Activated CD4-positive, alpha-beta T cell treated with anti-CD3 and anti-CD28 coated beads, Interleukin-2, amount 10 ng/mL, durations not matched to agents 7 days and 5 days (primary cell): ENCODE measurements at regions not wholly inside any gene's neighbourhood (a gene's known extent, or its start where the extent isn't known, plus 50 kb on each side); places are given as distances from the start of the nearest gene placed in this dataset.

Experiments
- CTCF ChIA-PET: fragments of 350-600 bp; sonication (Branson Sonifier 250); formaldehyde crosslinking; loops from one replicate; lab custom pipeline; 2021; ENCODE audit warnings: antibody characterized with exemption; lab: Charles Lee
- POLR2A ChIA-PET: fragments of 350-600 bp; sonication (Branson Sonifier 250); formaldehyde crosslinking; loops from one replicate; lab custom pipeline; 2021; ENCODE audit warnings: antibody characterized with exemption; lab: Charles Lee
- DNase-seq: peaks from one replicate; pipeline ENCODE4 v3.0.0-alpha.2; 2020
- H3K27ac Mint-ChIP-seq: one replicate; pipeline ENCODE4 v1.8.0; 2021; ENCODE audit warnings: mild to moderate bottlenecking, moderate library complexity, mixed read lengths
- H3K27me3 Mint-ChIP-seq: one replicate; pipeline ENCODE4 v1.8.0; 2021; ENCODE audit warnings: mixed read lengths
- H3K36me3 Mint-ChIP-seq: one replicate; pipeline ENCODE4 v1.8.0; 2021; ENCODE audit warnings: low read depth, mixed read lengths
- H3K4me1 Mint-ChIP-seq: one replicate; pipeline ENCODE4 v1.8.0; 2021; ENCODE audit warnings: mixed read lengths
- H3K4me3 Mint-ChIP-seq: one replicate; pipeline ENCODE4 v1.8.0; 2021; ENCODE audit warnings: mild to moderate bottlenecking, moderate library complexity, mixed read lengths
- H3K9me3 Mint-ChIP-seq: one replicate; pipeline ENCODE4 v1.8.0; 2021; ENCODE audit warnings: mixed read lengths

GRCh38 chr3:194245975-194246561 lies 105.1 kb downstream of the CPN2 start:
- DNase-seq = no peak
- H3K27ac Mint-ChIP-seq = no peak overlapping the region
- ChIA-PET POLR2A (no interaction called here), CTCF (interaction anchor here (1.1 kb wide), 1 partner anchor 63 kb away, joined by 4 read pairs; no protein-coding TSS in a partner anchor)
- H3K9me3 Mint-ChIP-seq = no peaks in the 10 kb centered on the region
- no peaks in the 10 kb centered on the region for H3K36me3 Mint-ChIP-seq
- H3K4me3 Mint-ChIP-seq = no peak overlapping the region
- no peaks in the 10 kb centered on the region for H3K4me1 Mint-ChIP-seq
- H3K27me3 Mint-ChIP-seq = peaks cover 17% of the 10 kb centered on the region

GRCh38 chr3:194246709-194247349 lies 104.3 kb downstream of the CPN2 start:
- POLR2A ChIA-PET = no interaction called here
- DNase-seq = no peak
- CTCF ChIA-PET = no interaction called here
- H3K27me3 Mint-ChIP-seq = peaks cover 15% of the 10 kb centered on the region
- H3K36me3 Mint-ChIP-seq = no peaks in the 10 kb centered on the region
- H3K27ac Mint-ChIP-seq = no peak overlapping the region
- no peak overlapping the region for H3K4me3 Mint-ChIP-seq
- no peaks in the 10 kb centered on the region for H3K4me1 Mint-ChIP-seq
- no peaks in the 10 kb centered on the region for H3K9me3 Mint-ChIP-seq

GRCh38 chr3:194247350-194247740 lies 103.8 kb downstream of the CPN2 start:
- no peaks in the 10 kb centered on the region for H3K9me3 Mint-ChIP-seq
- POLR2A ChIA-PET = no interaction called here
- H3K36me3 Mint-ChIP-seq = no peaks in the 10 kb centered on the region
- H3K4me1 Mint-ChIP-seq = peaks cover under 1% of the 10 kb centered on the region
- CTCF ChIA-PET = no interaction called here
- no peak for DNase-seq
- peaks cover 11% of the 10 kb centered on the region for H3K27me3 Mint-ChIP-seq
- no peak overlapping the region for H3K4me3 Mint-ChIP-seq
- H3K27ac Mint-ChIP-seq = no peak overlapping the region

- Mint-ChIP-seq H3K4me3 (no peak overlapping the region), H3K9me3 (no peaks in the 10 kb centered on the region), H3K4me1 (peaks cover 18% of the 10 kb centered on the region), H3K27ac (no peak overlapping the region), H3K36me3 (no peaks in the 10 kb centered on the region), H3K27me3 (peaks cover 4% of the 10 kb centered on the region)
- ChIA-PET CTCF (interaction anchor here (0.8 to 1.0 kb wide), 2 partner anchors 8 to 66 kb away, joined by 3 read pairs; no protein-coding TSS in a partner anchor), POLR2A (no interaction called here)
- DNase-seq = no peak
Observed at GRCh38 chr3:194249323-194250097, 101.6 kb downstream of the CPN2 start.

GRCh38 chr3:194250098-194251002 lies 100.8 kb downstream of the CPN2 start:
- Mint-ChIP-seq H3K9me3 (no peaks in the 10 kb centered on the region), H3K4me3 (no peak overlapping the region), H3K36me3 (no peaks in the 10 kb centered on the region), H3K27me3 (peaks cover 4% of the 10 kb centered on the region), H3K4me1 (peaks cover 24% of the 10 kb centered on the region), H3K27ac (no peak overlapping the region)
- ChIA-PET POLR2A (no interaction called here), CTCF (interaction anchor here (1.0 kb wide), 1 partner anchor 8 kb away, joined by 3 read pairs; no protein-coding TSS in a partner anchor)
- DNase-seq = no peak

- no peak for DNase-seq
- ChIA-PET POLR2A (no interaction called here), CTCF (no interaction called here)
- Mint-ChIP-seq H3K27ac (no peak overlapping the region), H3K4me3 (no peak overlapping the region), H3K27me3 (peaks cover 4% of the 10 kb centered on the region), H3K9me3 (no peaks in the 10 kb centered on the region), H3K4me1 (peaks cover 30% of the 10 kb centered on the region), H3K36me3 (no peaks in the 10 kb centered on the region)
Observed at GRCh38 chr3:194251007-194251406, 100.1 kb downstream of the CPN2 start.

GRCh38 chr3:194251461-194251860 lies 99.7 kb downstream of the CPN2 start:
- H3K36me3 Mint-ChIP-seq = no peaks in the 10 kb centered on the region
- H3K27me3 Mint-ChIP-seq = peaks cover 4% of the 10 kb centered on the region
- H3K4me3 Mint-ChIP-seq = no peak overlapping the region
- no peak overlapping the region for H3K27ac Mint-ChIP-seq
- no peak for DNase-seq
- ChIA-PET CTCF (no interaction called here), POLR2A (no interaction called here)
- no peaks in the 10 kb centered on the region for H3K9me3 Mint-ChIP-seq
- peaks cover 35% of the 10 kb centered on the region for H3K4me1 Mint-ChIP-seq

GRCh38 chr3:194251891-194252560 lies 99.1 kb downstream of the CPN2 start:
- no peak for DNase-seq
- peaks cover 3% of the 10 kb centered on the region for H3K36me3 Mint-ChIP-seq
- H3K9me3 Mint-ChIP-seq = no peaks in the 10 kb centered on the region
- H3K4me3 Mint-ChIP-seq = no peak overlapping the region
- H3K4me1 Mint-ChIP-seq = peaks cover 40% of the 10 kb centered on the region
- ChIA-PET POLR2A (no interaction called here), CTCF (no interaction called here)
- H3K27ac Mint-ChIP-seq = no peak overlapping the region
- H3K27me3 Mint-ChIP-seq = peaks cover 4% of the 10 kb centered on the region

- H3K9me3 Mint-ChIP-seq = peaks cover 3% of the 10 kb centered on the region
Observed at GRCh38 chr3:194253270-194253669, 97.9 kb downstream of the CPN2 start.

GRCh38 chr3:194254040-194254439 lies 97.1 kb downstream of the CPN2 start:
- CTCF ChIA-PET = interaction anchor here (0.5 kb wide), 1 partner anchor 123 kb away, joined by 3 read pairs; no protein-coding TSS in a partner anchor
- Mint-ChIP-seq H3K36me3 (peaks cover 10% of the 10 kb centered on the region), H3K4me3 (no peak overlapping the region)

More at GRCh38 chr3:194253270-194253669, 97.9 kb downstream of the CPN2 start:
- POLR2A ChIA-PET = no interaction called here
- H3K27ac Mint-ChIP-seq = no peak overlapping the region
- H3K4me3 Mint-ChIP-seq = no peak overlapping the region
- no peak for DNase-seq
- H3K36me3 Mint-ChIP-seq = peaks cover 8% of the 10 kb centered on the region
- CTCF ChIA-PET = interaction anchor here (0.5 kb wide), 1 partner anchor 122 kb away, joined by 3 read pairs; no protein-coding TSS in a partner anchor
- peaks cover 4% of the 10 kb centered on the region for H3K27me3 Mint-ChIP-seq
- peaks cover 42% of the 10 kb centered on the region for H3K4me1 Mint-ChIP-seq

GRCh38 chr3:194255252-194256039 lies 95.7 kb downstream of the CPN2 start:
- peaks cover 8% of the 10 kb centered on the region for H3K9me3 Mint-ChIP-seq

More at GRCh38 chr3:194254040-194254439, 97.1 kb downstream of the CPN2 start:
- peak overlapping the region; percentile 9 for H3K27ac Mint-ChIP-seq
- DNase-seq = no peak
- H3K27me3 Mint-ChIP-seq = peaks cover 4% of the 10 kb centered on the region
- POLR2A ChIA-PET = no interaction called here
- peaks cover 7% of the 10 kb centered on the region for H3K9me3 Mint-ChIP-seq
- peaks cover 42% of the 10 kb centered on the region for H3K4me1 Mint-ChIP-seq

More at GRCh38 chr3:194255252-194256039, 95.7 kb downstream of the CPN2 start:
- peak; percentile 64 for DNase-seq
- Mint-ChIP-seq H3K4me1 (peaks cover 42% of the 10 kb centered on the region), H3K4me3 (peak overlapping the region; percentile 52), H3K27me3 (peaks cover 2% of the 10 kb centered on the region), H3K27ac (peak overlapping the region; percentile 87), H3K36me3 (peaks cover 10% of the 10 kb centered on the region)
- ChIA-PET CTCF (interaction anchor here (0.6 to 1.1 kb wide), 2 partner anchors 11 to 119 kb away, joined by 3 read pairs; no protein-coding TSS in a partner anchor), POLR2A (interaction anchor here (0.6 kb wide), 1 partner anchor 141 kb away, joined by 3 read pairs; no protein-coding TSS in a partner anchor)
